K562 (cell line): ENCODE measurements at regions not wholly inside any gene's neighbourhood (a gene's known extent, or its start where the extent isn't known, plus 50 kb on each side); places are given as distances from the start of the nearest gene placed in this dataset.

Experiments used
- ATAC-seq: fragments of 200-7000 bp; cut with Tn5 transposase; 3 replicates; pipeline ENCODE4 v1.9.1; 2020; ENCODE audit warnings: moderate library complexity
- BruUV-seq: library from RNA; stranded (reverse); fragments of 400-500 nt; replicated peaks from 2 replicates; lab custom pipeline; 2021; lab: Mats Ljungman, UMichigan
- CTCF ChIA-PET: fragments of 300-600 bp; formaldehyde crosslinking; extraction: SDS; loops from one replicate; lab custom pipeline; 2021; ENCODE audit warnings: low intra/inter-chr PET ratio; lab: Yijun Ruan, JAX
- POLR2A ChIA-PET: fragments of 300-600, 350-650 bp; sonication (Branson Sonifier 250); formaldehyde crosslinking; extraction: SDS; loops from one replicate; lab custom pipeline; 2021; ENCODE audit warnings: antibody characterized with exemption, inconsistent platforms; lab: Yijun Ruan, JAX
- DNase-seq, 4 experiments: peaks; one replicate each; pipeline versions ENCODE4 v3.0.0 to v3.0.0-alpha.2; 2011 to 2018; ENCODE audit warnings: low spot score in 3 of 4, mixed read lengths in 3 of 4; ENCODE audit errors: extremely low read depth in 1 of 4
- FAIRE-seq: peaks from 2 replicates; lab custom pipeline; 2011; peaks lifted over from hg19 to GRCh38; lab: Jason Lieb, UNC
- H2AFZ ChIP-seq: 2 replicates; pipeline ENCODE4 v1.6.0; 2011; ENCODE audit warnings: low read depth, low read length, control low read depth, inconsistent platforms
- H3K27ac ChIP-seq: fragments of 200-600 bp; 3 replicates; pipeline ENCODE4 v1.8.0; 2011; ENCODE audit warnings: low read depth, mild to moderate bottlenecking, control low read depth, inconsistent platforms, low read length, moderate library complexity, mixed read lengths; ENCODE audit errors: extremely low read depth
- H3K27me3 ChIP-seq, 2 experiments: fragments of 300-600 bp in 1 of 2; 2 replicates in 1 of 2; 3 replicates in 1 of 2; pipeline versions ENCODE4 v1.6.0 to v1.8.0; 2011; ENCODE audit warnings: inconsistent platforms in 2 of 2, low read length in 2 of 2, mild to moderate bottlenecking in 1 of 2, mixed read lengths in 1 of 2, moderate library complexity in 1 of 2; ENCODE audit not compliant: control insufficient read depth in 2 of 2, insufficient read depth in 2 of 2
- H3K36me3 ChIP-seq: fragments of 300-600 bp; 3 replicates; pipeline ENCODE4 v1.8.0; 2011; ENCODE audit warnings: mild to moderate bottlenecking, low read length, inconsistent platforms; ENCODE audit not compliant: control insufficient read depth, insufficient read depth
- H3K4me1 ChIP-seq, 2 experiments: fragments of 200-600 bp in 1 of 2; replicated peaks in 1 of 2; 2 replicates in 1 of 2; 3 replicates in 1 of 2; pipeline versions ENCODE4 v1.5.1 to v1.8.0; 2011; ENCODE audit warnings: inconsistent platforms in 2 of 2, low read length in 2 of 2, mild to moderate bottlenecking in 1 of 2, mixed read lengths in 1 of 2, moderate library complexity in 1 of 2; ENCODE audit not compliant: control insufficient read depth in 2 of 2, insufficient read depth in 2 of 2
- H3K4me2 ChIP-seq: 2 replicates; pipeline ENCODE4 v1.6.1; 2011; ENCODE audit warnings: low read length, control low read depth, inconsistent platforms, mixed read lengths; ENCODE audit not compliant: insufficient read depth
- H3K4me3 ChIP-seq: fragments of 200-600 bp; sonication (generic), shearing (Covaris generic); 2 replicates; pipeline ENCODE4 v1.5.1; 2016; ENCODE audit warnings: control low read depth, inconsistent platforms
- H3K79me2 ChIP-seq: fragments of 200-600 bp; 3 replicates; pipeline ENCODE4 v1.8.0; 2011; ENCODE audit warnings: low read length, inconsistent platforms; ENCODE audit not compliant: control insufficient read depth, insufficient read depth
- H3K9ac ChIP-seq, 2 experiments: 2 replicates each; pipeline versions ENCODE4 v1.6.0 to v1.6.1; 2011; ENCODE audit warnings: low read depth in 2 of 2, low read length in 2 of 2, control low read depth in 1 of 2, inconsistent platforms in 1 of 2, mild to moderate bottlenecking in 1 of 2, mixed read lengths in 1 of 2; ENCODE audit not compliant: insufficient read depth in 1 of 2
- H3K9me1 ChIP-seq: one replicate; pipeline ENCODE4 v1.6.0; 2011; ENCODE audit warnings: inconsistent platforms, mild to moderate bottlenecking, low read length, moderate library complexity; ENCODE audit not compliant: control insufficient read depth, insufficient read depth
- H3K9me3 ChIP-seq: replicated peaks from 2 replicates; pipeline ENCODE4 v1.5.1; 2011; ENCODE audit warnings: low read depth, low read length, inconsistent platforms; ENCODE audit not compliant: control insufficient read depth, insufficient read depth
- H4K20me1 ChIP-seq: replicated peaks from 2 replicates; pipeline ENCODE4 v1.6.1; 2011; ENCODE audit warnings: low read length, inconsistent platforms, mixed read lengths; ENCODE audit not compliant: control insufficient read depth, insufficient read depth
- CC2D1A ChIP-seq: fragments of 450-650 bp; IDR thresholded peaks from 2 replicates; pipeline ENCODE4 v1.6.1; 2017; ENCODE audit warnings: mild to moderate bottlenecking
- CCNT2 ChIP-seq: IDR thresholded peaks from 2 replicates; pipeline ENCODE4 v1.6.1; 2011; ENCODE audit warnings: borderline replicate concordance, low read depth, mild to moderate bottlenecking, moderate library complexity, mixed read lengths, low read length; ENCODE audit not compliant: insufficient read length; ENCODE audit errors: extremely low read depth
- CHD2 ChIP-seq: IDR thresholded peaks from 2 replicates; pipeline ENCODE4 v1.6.1; 2011; ENCODE audit warnings: low read depth, low read length
- DPF2 ChIP-seq: fragments of 450-650 bp; IDR thresholded peaks from 2 replicates; pipeline ENCODE4 v1.6.1; 2016
- ETV5 ChIP-seq: sonication (generic); formaldehyde crosslinking; IDR thresholded peaks from 2 replicates; pipeline ENCODE4 v1.4.0; 2020; ENCODE audit warnings: low read depth, mild to moderate bottlenecking, missing genetic modification reagents
- GATAD2B ChIP-seq: fragments of 450-650 bp; IDR thresholded peaks from 2 replicates; pipeline ENCODE4 v1.6.1; 2017; ENCODE audit warnings: mild to moderate bottlenecking, borderline replicate concordance
- GTF2F1 ChIP-seq: IDR thresholded peaks from 2 replicates; pipeline ENCODE4 v1.6.1; 2011; ENCODE audit warnings: low read depth, low read length, improper control_type of control experiment
- HDAC6 ChIP-seq: IDR thresholded peaks from 2 replicates; pipeline ENCODE4 v1.6.1; 2012; ENCODE audit warnings: low read depth, mild to moderate bottlenecking, control low read depth, inconsistent platforms, low read length, moderate library complexity
- HES1 ChIP-seq: fragments of 450-650 bp; IDR thresholded peaks from 2 replicates; pipeline ENCODE4 v1.6.1; 2016; ENCODE audit warnings: low read depth, mild to moderate bottlenecking, moderate library complexity
- KLF10 ChIP-seq: fragments of 250-450 bp; sonication (Bioruptor Pico); IDR thresholded peaks from 2 replicates; pipeline ENCODE4 v1.6.1; 2021; ENCODE audit warnings: matching md5 sums
- LCOR ChIP-seq: sonication (generic); formaldehyde crosslinking; IDR thresholded peaks from 2 replicates; pipeline ENCODE4 v1.8.0; 2022; ENCODE audit warnings: mild to moderate bottlenecking, missing genetic modification reagents
- MTA3 ChIP-seq: fragments of 450-650 bp; formaldehyde crosslinking; IDR thresholded peaks from 2 replicates; pipeline ENCODE4 v1.6.1; 2017; ENCODE audit warnings: mild to moderate bottlenecking, borderline replicate concordance
- NCOA1 ChIP-seq: fragments of 450-650 bp; IDR thresholded peaks from 2 replicates; pipeline ENCODE4 v1.6.1; 2016; ENCODE audit warnings: low read depth
- RREB1 ChIP-seq: fragments of 250-450 bp; sonication (Bioruptor Pico); IDR thresholded peaks from 2 replicates; pipeline ENCODE4 v1.4.0; 2020
- SMAD3 ChIP-seq: fragments of 450-650 bp; formaldehyde crosslinking; conservative IDR thresholded peaks from 2 replicates; pipeline ENCODE4 v1.4.0; 2020; ENCODE audit warnings: mild to moderate bottlenecking
- SMARCB1 ChIP-seq: IDR thresholded peaks from 2 replicates; pipeline ENCODE4 v1.6.1; 2011; ENCODE audit warnings: improper control_type of control experiment, low read depth; ENCODE audit not compliant: insufficient read length
- SNIP1 ChIP-seq: fragments of 450-650 bp; IDR thresholded peaks from 2 replicates; pipeline ENCODE4 v1.7.1; 2017; ENCODE audit warnings: low read depth, mild to moderate bottlenecking
- ZEB2 ChIP-seq: fragments of 450-650 bp; IDR thresholded peaks from 2 replicates; pipeline ENCODE4 v1.6.1; 2016
- WGBS: fragments of 100-300 bp; shearing (Covaris generic); methylation state at CpG from one replicate; pipeline ENCODE4 v1.1.6; 2016; ENCODE audit warnings: low coverage, mixed read lengths; ENCODE audit not compliant: insufficient coverage; ENCODE audit errors: missing lambda C conversion rate; 5-methylcytosine and 5-hydroxymethylcytosine counted together
- in situ Hi-C: fragments of 300-500 bp; cut with MboI; formaldehyde crosslinking; loops from 4 replicates; pipeline ENCODE4 v1.15.0; 2018; ENCODE audit warnings: inconsistent platforms, mixed read lengths
- intact Hi-C: fragments of 100-400 bp; cut with micrococcal nuclease; formaldehyde crosslinking; loops from 2 replicates; pipeline ENCODE4 v1.14.2; 2022

DNA sequence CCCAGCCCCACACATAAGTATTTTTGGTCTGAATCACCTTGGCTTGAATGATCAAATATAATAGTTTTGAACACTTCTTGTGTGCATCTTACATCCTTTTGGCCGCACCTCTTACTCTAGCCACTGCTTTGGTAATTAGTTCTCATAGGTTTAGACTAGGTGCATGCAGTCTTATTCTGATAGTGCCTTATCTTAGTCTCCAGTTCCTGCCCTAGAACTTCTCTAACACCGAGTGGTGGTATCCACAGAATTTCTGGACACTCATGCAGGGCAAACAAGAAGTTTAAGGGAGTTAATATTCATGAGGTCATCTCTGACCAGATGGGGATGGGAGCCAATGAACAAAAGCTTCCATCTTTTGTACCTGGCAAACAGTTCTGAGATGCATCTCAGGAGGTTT is 77.5 kb upstream of the AKIRIN2 start:
- H3K9me3 ChIP-seq = no peaks in the 10 kb centered on the region
- no peaks in the 10 kb centered on the region for H3K9me1 ChIP-seq
- WGBS = 0% methylated on average over 2 of the region's 2 CpGs
- peak in 2 of 4 experiments; percentile 10 to 25 for DNase-seq
- no peak overlapping the region for H3K4me3 ChIP-seq
- FAIRE-seq = no peak
- no peak overlapping the region for H2AFZ ChIP-seq
- no peak overlapping the region for H3K27ac ChIP-seq
- peak; percentile 74 for ATAC-seq
- ChIA-PET CTCF (interaction anchor here (0.6 kb wide), 1 partner anchor 135 kb away, joined by 3 read pairs; no protein-coding TSS in a partner anchor), POLR2A (interaction anchor here (1.2 kb wide), 1 partner anchor 15 kb away, joined by 3 read pairs; no protein-coding TSS in a partner anchor)
- intact Hi-C loops (loop anchor here (5.0 kb wide), 1 partner anchor 77 kb away; the partner anchor contains the start of gene AKIRIN2), in situ Hi-C loops (no loop called here)
- H3K36me3 ChIP-seq = no peaks in the 10 kb centered on the region
- H3K9ac ChIP-seq = no peak overlapping the region
- H3K4me2 ChIP-seq = no peak overlapping the region
- no peaks in the 10 kb centered on the region for H4K20me1 ChIP-seq
- no peaks in the 10 kb centered on the region for H3K79me2 ChIP-seq
- H3K4me1 ChIP-seq = peaks cover 0 to 3% of the 10 kb centered on the region in 2 experiments; a peak in 1 of 5 replicates
- BruUV-seq = no TSS peak
- peaks cover 2 to 4% of the 10 kb centered on the region in 2 experiments; a peak in 3 of 5 replicates for H3K27me3 ChIP-seq
- TF ChIP-seq RREB1 (CRISPR knock-in tag) (no peak), DPF2 (no peak), CCNT2 (no peak), ZEB2 (no peak), LCOR (no peak), SMARCB1 (no peak), HDAC6 (no peak), NCOA1 (no peak), SMAD3 (CRISPR knock-in tag) (no peak), CC2D1A (no peak), GATAD2B (no peak), GTF2F1 (no peak), ETV5 (CRISPR knock-in tag) (no peak), KLF10 (CRISPR knock-in tag) (no peak), SNIP1 (no peak), MTA3 (no peak), HES1 (no peak), CHD2 (no peak)
